Fibroblast of villous mesenchyme (primary cell): ENCODE measurements at regions not wholly inside any gene's neighbourhood (a gene's known extent, or its start where the extent isn't known, plus 50 kb on each side); places are given as distances from the start of the nearest gene placed in this dataset.
"Not testable (repeated sequence)": the region's sequence is repeated elsewhere in the genome, so short reads cannot be mapped to it uniquely, and the experiment has no call there.

Experiments used
- DNase-seq: peaks from one replicate; pipeline ENCODE4 v3.0.0-alpha.2; 2010; ENCODE audit warnings: low read depth
- H3K4me3 ChIP-seq: 2 replicates; pipeline ENCODE4 v1.5.1; 2011; ENCODE audit warnings: low read depth, mild to moderate bottlenecking, low read length
- CTCF ChIP-seq: IDR thresholded peaks from 2 replicates; pipeline ENCODE4 v1.5.1; 2012; ENCODE audit warnings: low read depth, mild to moderate bottlenecking, low read length; ENCODE audit not compliant: insufficient read depth

GRCh38 chr13:102538938-102539337 lies 57.8 kb upstream of the TPP2 start:
- DNase-seq: no peak
- no peak overlapping the region for H3K4me3 ChIP-seq
- TF ChIP-seq CTCF: no peak

- DNase-seq: no peak
- TF ChIP-seq CTCF: no peak
- H3K4me3 ChIP-seq: no peak overlapping the region
Observed at GRCh38 chr13:102536695-102537485, 59.9 kb upstream of the TPP2 start.

- H3K4me3 ChIP-seq: no peak overlapping the region
- no peak for DNase-seq
- no peak for TF ChIP-seq CTCF
Observed at GRCh38 chr13:102536196-102536595, 60.6 kb upstream of the TPP2 start.

GRCh38 chr13:102530751-102531150 lies 66.0 kb upstream of the TPP2 start:
- no peak for TF ChIP-seq CTCF
- no peak for DNase-seq
- no peak overlapping the region for H3K4me3 ChIP-seq

- H3K4me3 ChIP-seq, DNase-seq: not testable (repeated sequence)
Observed at GRCh38 chr13:102522251-102522650, 74.5 kb upstream of the TPP2 start.

- no peak for TF ChIP-seq CTCF
- DNase-seq: no peak
Observed at GRCh38 chr13:102517959-102518358, 78.8 kb upstream of the TPP2 start.

GRCh38 chr13:102510072-102510471 lies 86.7 kb upstream of the TPP2 start:
- H3K4me3 ChIP-seq: no peak overlapping the region
- DNase-seq: no peak
- TF ChIP-seq CTCF: no peak

More at GRCh38 chr13:102517959-102518358, 78.8 kb upstream of the TPP2 start:
- H3K4me3 ChIP-seq: no peak overlapping the region
